ENCODE measurements at regions not wholly inside any gene's neighbourhood (a gene's known extent, or its start where the extent isn't known, plus 50 kb on each side); places are given as distances from the start of the nearest gene placed in this dataset.

- DNase-seq (ENCODE audit: low read depth), result no peak
Measured at GRCh38 chr3:102148598-102149337, 286.0 kb upstream of the ZPLD1 start.

- no peak for DNase-seq (ENCODE audit: low read depth)
Measured at GRCh38 chr3:102151935-102152334, 282.9 kb upstream of the ZPLD1 start.

- no peak for DNase-seq (ENCODE audit: low read depth)
Measured at GRCh38 chr3:102156426-102156825, 278.4 kb upstream of the ZPLD1 start.

- no peak for DNase-seq (ENCODE audit: low read depth)
Measured at GRCh38 chr3:102158080-102158740, 276.6 kb upstream of the ZPLD1 start.

GRCh38 chr3:102159810-102160451 is 274.9 kb upstream of the ZPLD1 start:
- DNase-seq (ENCODE audit: low read depth), result no peak

GRCh38 chr3:102161384-102162006 is 273.3 kb upstream of the ZPLD1 start:
- DNase-seq (ENCODE audit: low read depth), result no peak

- no peak for DNase-seq (ENCODE audit: low read depth)
Measured at GRCh38 chr3:102162251-102162650, 272.6 kb upstream of the ZPLD1 start.

- DNase-seq (ENCODE audit: low read depth), result no peak
Measured at GRCh38 chr3:102163039-102163817, 271.6 kb upstream of the ZPLD1 start.

GRCh38 chr3:102163818-102164154 is 271.0 kb upstream of the ZPLD1 start:
- no peak for DNase-seq (ENCODE audit: low read depth)

GRCh38 chr3:102165367-102165766 is 269.4 kb upstream of the ZPLD1 start:
- no peak for DNase-seq (ENCODE audit: low read depth)

GRCh38 chr3:102169915-102170479 is 264.8 kb upstream of the ZPLD1 start:
- no peak for DNase-seq (ENCODE audit: low read depth)

GRCh38 chr3:102170545-102170944 is 264.3 kb upstream of the ZPLD1 start:
- no peak for DNase-seq (ENCODE audit: low read depth)

- no peak for DNase-seq (ENCODE audit: low read depth)
Measured at GRCh38 chr3:102174312-102174712, 260.5 kb upstream of the ZPLD1 start.

GRCh38 chr3:102174832-102175374 is 259.9 kb upstream of the ZPLD1 start:
- DNase-seq (ENCODE audit: low read depth), result no peak

- no peak for DNase-seq (ENCODE audit: low read depth)
Measured at GRCh38 chr3:102176333-102177050, 258.3 kb upstream of the ZPLD1 start.

GRCh38 chr3:102177075-102177755 is 257.6 kb upstream of the ZPLD1 start:
- DNase-seq (ENCODE audit: low read depth), result no peak

- no peak for DNase-seq (ENCODE audit: low read depth)
Measured at GRCh38 chr3:102178817-102179216, 256.0 kb upstream of the ZPLD1 start.

- no peak for DNase-seq (ENCODE audit: low read depth)
Measured at GRCh38 chr3:102179326-102180177, 255.3 kb upstream of the ZPLD1 start.

Data from forelimb muscle (tissue), 1 donor.